Kidney epithelial cell (primary cell): ENCODE measurements at regions not wholly inside any gene's neighbourhood (a gene's known extent, or its start where the extent isn't known, plus 50 kb on each side); places are given as distances from the start of the nearest gene placed in this dataset.

Experiments
- DNase-seq: peaks from one replicate; pipeline ENCODE4 v3.0.0-alpha.2; 2010; ENCODE audit warnings: low read depth
- H3K27me3 ChIP-seq: 2 replicates; pipeline ENCODE4 v1.6.0; 2011; ENCODE audit warnings: low read length; ENCODE audit not compliant: control insufficient read depth, insufficient read depth
- H3K36me3 ChIP-seq: 2 replicates; pipeline ENCODE4 v1.5.1; 2011; ENCODE audit warnings: low read length; ENCODE audit not compliant: control insufficient read depth, insufficient read depth
- H3K4me3 ChIP-seq: 2 replicates; pipeline ENCODE4 v1.5.1; 2011; ENCODE audit warnings: low read depth, mild to moderate bottlenecking, control low read depth, low read length
- TF ChIP-seq, protein P1 (sequence below): IDR thresholded peaks from 2 replicates; pipeline ENCODE4 v1.5.1; 2011; ENCODE audit warnings: mild to moderate bottlenecking, moderate library complexity, low read length, control low read depth, inconsistent platforms; ENCODE audit not compliant: insufficient read depth, poor library complexity, severe bottlenecking

DNA sequence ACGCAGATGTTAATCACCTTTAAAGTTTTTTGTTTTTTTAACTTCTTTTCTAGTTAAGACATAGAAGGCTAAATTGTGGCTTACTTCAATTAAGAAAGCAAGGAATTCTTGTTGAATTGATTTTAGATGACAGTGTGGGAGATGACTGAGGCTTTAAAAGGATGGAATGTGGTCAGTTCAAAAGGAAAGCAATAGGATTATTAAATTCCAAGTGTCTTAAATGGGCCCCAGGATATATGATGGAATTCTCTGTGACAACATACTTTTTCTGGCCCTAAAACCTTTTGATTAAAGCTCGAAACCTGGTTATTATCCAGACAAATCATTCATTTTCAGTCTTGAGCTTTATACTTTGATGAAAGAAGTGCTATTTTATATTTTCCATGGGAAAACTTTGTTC is 179.0 kb upstream of the TMEFF2 start:
- H3K36me3 ChIP-seq: no peaks in the 10 kb centered on the region
- DNase-seq: no peak
- TF ChIP-seq, protein P1, sequence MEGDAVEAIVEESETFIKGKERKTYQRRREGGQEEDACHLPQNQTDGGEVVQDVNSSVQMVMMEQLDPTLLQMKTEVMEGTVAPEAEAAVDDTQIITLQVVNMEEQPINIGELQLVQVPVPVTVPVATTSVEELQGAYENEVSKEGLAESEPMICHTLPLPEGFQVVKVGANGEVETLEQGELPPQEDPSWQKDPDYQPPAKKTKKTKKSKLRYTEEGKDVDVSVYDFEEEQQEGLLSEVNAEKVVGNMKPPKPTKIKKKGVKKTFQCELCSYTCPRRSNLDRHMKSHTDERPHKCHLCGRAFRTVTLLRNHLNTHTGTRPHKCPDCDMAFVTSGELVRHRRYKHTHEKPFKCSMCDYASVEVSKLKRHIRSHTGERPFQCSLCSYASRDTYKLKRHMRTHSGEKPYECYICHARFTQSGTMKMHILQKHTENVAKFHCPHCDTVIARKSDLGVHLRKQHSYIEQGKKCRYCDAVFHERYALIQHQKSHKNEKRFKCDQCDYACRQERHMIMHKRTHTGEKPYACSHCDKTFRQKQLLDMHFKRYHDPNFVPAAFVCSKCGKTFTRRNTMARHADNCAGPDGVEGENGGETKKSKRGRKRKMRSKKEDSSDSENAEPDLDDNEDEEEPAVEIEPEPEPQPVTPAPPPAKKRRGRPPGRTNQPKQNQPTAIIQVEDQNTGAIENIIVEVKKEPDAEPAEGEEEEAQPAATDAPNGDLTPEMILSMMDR: no peak
- H3K27me3 ChIP-seq: no peaks in the 10 kb centered on the region
- H3K4me3 ChIP-seq: no peak overlapping the region

DNA sequence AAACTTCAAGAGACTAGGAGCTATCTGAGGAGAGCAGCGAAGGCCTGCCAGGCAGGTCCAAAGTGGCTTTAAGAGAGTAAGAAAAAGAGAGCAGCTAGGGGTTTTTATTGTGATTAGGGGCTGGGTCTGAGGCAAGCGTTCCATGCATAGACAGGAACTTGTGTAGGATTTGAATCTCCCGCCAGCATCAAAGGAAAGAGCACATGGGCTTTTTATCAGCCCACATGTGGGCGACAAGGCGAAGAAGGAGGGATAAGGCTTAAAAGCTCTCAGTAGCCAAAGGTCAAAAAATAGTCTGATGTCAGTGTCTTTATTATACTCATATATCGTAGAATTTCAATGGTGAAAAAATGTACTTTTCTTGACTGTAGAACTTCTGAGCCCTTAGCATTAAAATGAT is 178.5 kb upstream of the TMEFF2 start:
- Histone ChIP-seq H3K36me3 (no peaks in the 10 kb centered on the region), H3K4me3 (no peak overlapping the region), H3K27me3 (no peaks in the 10 kb centered on the region)
- DNase-seq: no peak
- TF ChIP-seq, protein P1: no peak

DNA sequence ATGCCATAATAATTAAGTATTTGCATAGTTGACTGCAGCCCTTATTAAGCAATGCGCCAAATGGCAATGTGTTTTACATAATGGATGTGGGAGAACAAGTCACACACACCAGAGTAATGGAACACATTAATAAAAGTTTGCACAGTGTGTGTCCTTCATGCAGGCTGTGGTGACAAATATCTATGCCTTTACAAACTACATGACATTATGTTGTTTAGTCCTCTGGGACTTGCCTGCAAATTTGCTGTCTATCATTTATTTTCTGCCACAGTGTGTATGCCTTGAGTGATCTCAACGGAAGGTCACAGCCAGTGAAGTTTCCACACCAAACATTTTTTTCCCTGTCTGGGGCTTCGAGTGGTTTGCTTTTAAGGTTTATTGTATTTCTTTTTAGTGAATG is 175.2 kb upstream of the TMEFF2 start:
- TF ChIP-seq, protein P1: no peak
- no peak for DNase-seq
- Histone ChIP-seq H3K27me3 (no peaks in the 10 kb centered on the region), H3K4me3 (no peak overlapping the region), H3K36me3 (no peaks in the 10 kb centered on the region)

DNA sequence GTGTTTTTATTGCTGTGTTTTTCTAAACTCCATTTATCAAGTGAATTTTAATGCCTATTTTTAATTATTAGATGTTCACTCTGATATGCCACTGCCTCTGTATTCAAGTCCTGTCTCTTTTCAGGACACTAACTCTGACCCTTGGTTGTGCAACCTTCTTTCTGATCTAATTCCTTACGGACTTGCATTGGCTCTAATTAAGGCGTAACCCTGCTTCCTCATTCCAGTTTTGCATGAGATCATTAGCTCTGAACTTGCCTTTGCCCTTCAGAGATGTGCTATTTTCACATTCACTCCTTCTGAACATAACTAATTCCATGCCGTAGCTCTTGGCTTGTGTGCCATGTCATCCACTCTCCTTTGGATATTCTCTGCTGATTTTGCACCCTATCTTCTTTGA is 162.5 kb upstream of the TMEFF2 start:
- no peak for DNase-seq
- Histone ChIP-seq H3K36me3 (no peaks in the 10 kb centered on the region), H3K27me3 (no peaks in the 10 kb centered on the region), H3K4me3 (no peak overlapping the region)
- TF ChIP-seq, protein P1: no peak

- TF ChIP-seq, protein P1: no peak
- no peak overlapping the region for H3K4me3 ChIP-seq
- H3K27me3 ChIP-seq: no peaks in the 10 kb centered on the region
- no peak for DNase-seq
- no peaks in the 10 kb centered on the region for H3K36me3 ChIP-seq
Measured at GRCh38 chr2:192354512-192355244, 159.9 kb upstream of the TMEFF2 start.

GRCh38 chr2:192347542-192347941 is 152.8 kb upstream of the TMEFF2 start:
- no peak overlapping the region for H3K4me3 ChIP-seq
- no peaks in the 10 kb centered on the region for H3K36me3 ChIP-seq
- TF ChIP-seq, protein P1: no peak
- DNase-seq: no peak
- H3K27me3 ChIP-seq: no peaks in the 10 kb centered on the region
